ENCODE measurements at regions not wholly inside any gene's neighbourhood (a gene's known extent, or its start where the extent isn't known, plus 50 kb on each side); places are given as distances from the start of the nearest gene placed in this dataset.

- TF ChIP-seq REST (IDR thresholded peaks at IDR 0.05; ENCODE audit: low read depth): no peak
- no peak for TF ChIP-seq MAX (IDR thresholded peaks at IDR 0.05)
- no peak for TF ChIP-seq EGR1 (IDR thresholded peaks at IDR 0.05)
- TF ChIP-seq ZBTB7A (IDR thresholded peaks at IDR 0.05; ENCODE audit: low read depth): no peak
- TF ChIP-seq EP300 (IDR thresholded peaks at IDR 0.05; ENCODE audit: borderline replicate concordance): no peak
- TF ChIP-seq USF1 (IDR thresholded peaks at IDR 0.05): no peak
- no peak for TF ChIP-seq YY1 (IDR thresholded peaks at IDR 0.05; ENCODE audit: low read depth)
- TF ChIP-seq TEAD4 (IDR thresholded peaks at IDR 0.05): no peak
- no peak for TF ChIP-seq NFIC (IDR thresholded peaks at IDR 0.05)
- TF ChIP-seq CEBPB (IDR thresholded peaks at IDR 0.05): no peak
- no peak for TF ChIP-seq FOXM1 (IDR thresholded peaks at IDR 0.05; ENCODE audit: borderline replicate concordance, low read depth)
- no peak for TF ChIP-seq RAD21 (IDR thresholded peaks at IDR 0.05; ENCODE audit: low read depth)
- TF ChIP-seq TCF12 (IDR thresholded peaks at IDR 0.05; ENCODE audit: low read depth): no peak
- no peak for TF ChIP-seq TAF1 (IDR thresholded peaks at IDR 0.05; ENCODE audit: low read depth)
- TF ChIP-seq CREB1 (IDR thresholded peaks at IDR 0.05; ENCODE audit: low read depth): no peak
Measured at GRCh38 chr10:33588974-33589600, 254.6 kb upstream of the NRP1 start.

GRCh38 chr10:33579996-33580395 is 245.5 kb upstream of the NRP1 start:
- no peak for TF ChIP-seq EGR1 (IDR thresholded peaks at IDR 0.05)
- TF ChIP-seq TEAD4 (IDR thresholded peaks at IDR 0.05): no peak
- no peak for TF ChIP-seq REST (IDR thresholded peaks at IDR 0.05; ENCODE audit: low read depth)
- TF ChIP-seq MAX (IDR thresholded peaks at IDR 0.05): no peak
- no peak for TF ChIP-seq RAD21 (IDR thresholded peaks at IDR 0.05; ENCODE audit: low read depth)
- TF ChIP-seq EP300 (IDR thresholded peaks at IDR 0.05; ENCODE audit: borderline replicate concordance): no peak
- no peak for TF ChIP-seq CREB1 (IDR thresholded peaks at IDR 0.05; ENCODE audit: low read depth)
- no peak for TF ChIP-seq USF1 (IDR thresholded peaks at IDR 0.05)

- TF ChIP-seq CEBPB (IDR thresholded peaks at IDR 0.05): no peak
- TF ChIP-seq ZBTB7A (IDR thresholded peaks at IDR 0.05; ENCODE audit: low read depth): no peak
- no peak for TF ChIP-seq CREB1 (IDR thresholded peaks at IDR 0.05; ENCODE audit: low read depth)
Measured at GRCh38 chr10:33573606-33574005, 239.1 kb upstream of the NRP1 start.

GRCh38 chr10:33571616-33572015 is 237.1 kb upstream of the NRP1 start:
- TF ChIP-seq TEAD4 (IDR thresholded peaks at IDR 0.05): no peak
- TF ChIP-seq FOXM1 (IDR thresholded peaks at IDR 0.05; ENCODE audit: borderline replicate concordance, low read depth): no peak
- no peak for TF ChIP-seq MAX (IDR thresholded peaks at IDR 0.05)

GRCh38 chr10:33570495-33570894 is 236.0 kb upstream of the NRP1 start:
- no peak for TF ChIP-seq CEBPB (IDR thresholded peaks at IDR 0.05)
- TF ChIP-seq ZBTB7A (IDR thresholded peaks at IDR 0.05; ENCODE audit: low read depth): no peak
- no peak for TF ChIP-seq NFIC (IDR thresholded peaks at IDR 0.05)
- TF ChIP-seq EP300 (IDR thresholded peaks at IDR 0.05; ENCODE audit: borderline replicate concordance): no peak
- no peak for TF ChIP-seq MAX (IDR thresholded peaks at IDR 0.05)
- no peak for TF ChIP-seq CREB1 (IDR thresholded peaks at IDR 0.05; ENCODE audit: low read depth)
- no peak for TF ChIP-seq TEAD4 (IDR thresholded peaks at IDR 0.05)
- no peak for TF ChIP-seq TCF12 (IDR thresholded peaks at IDR 0.05; ENCODE audit: low read depth)
- no peak for TF ChIP-seq RAD21 (IDR thresholded peaks at IDR 0.05; ENCODE audit: low read depth)
- TF ChIP-seq EGR1 (IDR thresholded peaks at IDR 0.05): no peak
- no peak for TF ChIP-seq REST (IDR thresholded peaks at IDR 0.05; ENCODE audit: low read depth)
- TF ChIP-seq YY1 (IDR thresholded peaks at IDR 0.05; ENCODE audit: low read depth): no peak
- no peak for TF ChIP-seq TAF1 (IDR thresholded peaks at IDR 0.05; ENCODE audit: low read depth)
- TF ChIP-seq USF1 (IDR thresholded peaks at IDR 0.05): no peak
